ENCODE measurements at regions not wholly inside any gene's neighbourhood (a gene's known extent, or its start where the extent isn't known, plus 50 kb on each side); places are given as distances from the start of the nearest gene placed in this dataset.

- no peak for DNase-seq
These were observed 143.3 kb upstream of the ANKFN1 start for GRCh38 chr17:56009795-56010651.

DNA sequence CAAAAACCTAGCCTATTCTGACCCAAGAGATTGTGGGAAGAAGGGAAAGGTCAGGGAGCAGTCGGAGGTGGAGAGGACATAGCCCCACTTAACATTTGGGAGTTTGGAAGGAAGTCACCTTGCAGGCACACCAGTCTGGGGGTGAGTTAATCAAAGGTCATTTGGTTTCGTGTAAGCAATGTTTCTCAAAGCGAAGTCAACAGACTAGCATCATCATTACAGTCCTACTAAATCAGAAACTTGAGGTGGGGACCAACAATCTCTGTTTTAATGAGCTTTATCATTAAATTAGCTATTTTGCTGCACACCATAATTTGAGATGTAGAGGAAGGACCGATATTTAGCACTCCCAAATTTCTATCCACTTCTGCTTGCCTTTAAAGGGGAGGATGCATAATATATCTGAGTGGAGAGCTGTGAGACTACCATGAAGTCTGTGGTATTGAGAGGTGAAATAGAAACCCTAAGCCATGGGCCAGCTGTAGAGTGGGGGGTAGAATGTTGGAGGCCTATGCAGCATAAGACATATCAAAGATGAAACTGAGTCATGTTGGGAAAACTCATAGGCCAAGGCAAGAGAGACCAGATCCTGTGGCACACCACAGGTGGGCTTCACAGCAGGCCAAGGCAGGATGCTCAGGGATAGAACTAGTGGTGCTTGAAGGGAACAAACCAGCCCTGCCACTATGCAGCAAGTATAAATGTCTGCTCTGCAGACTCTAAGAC lies 141.7 kb upstream of the ANKFN1 start:
- DNase-seq: no peak

DNA sequence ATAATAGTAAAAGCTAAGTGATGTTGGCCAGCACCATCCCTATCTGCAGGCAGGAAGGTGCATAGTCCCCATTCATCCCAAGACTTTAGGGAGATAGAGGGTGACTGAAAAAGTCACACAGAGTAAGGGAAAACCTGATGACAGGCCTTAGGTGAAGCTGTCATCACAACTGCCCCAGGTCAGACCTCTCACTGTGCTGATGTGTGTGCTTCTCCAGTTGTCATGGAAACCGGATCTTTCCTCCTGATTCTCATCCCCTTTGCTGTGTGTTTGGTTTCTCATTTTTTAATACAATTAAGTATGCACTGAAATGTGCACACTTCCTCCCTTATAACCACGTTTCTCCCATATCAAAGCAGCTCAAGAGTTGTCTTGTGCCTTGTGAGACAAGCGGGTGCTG lies 135.1 kb upstream of the ANKFN1 start:
- DNase-seq: no peak

GRCh38 chr17:56020369-56020768 lies 132.9 kb upstream of the ANKFN1 start:
- DNase-seq: no peak

DNA sequence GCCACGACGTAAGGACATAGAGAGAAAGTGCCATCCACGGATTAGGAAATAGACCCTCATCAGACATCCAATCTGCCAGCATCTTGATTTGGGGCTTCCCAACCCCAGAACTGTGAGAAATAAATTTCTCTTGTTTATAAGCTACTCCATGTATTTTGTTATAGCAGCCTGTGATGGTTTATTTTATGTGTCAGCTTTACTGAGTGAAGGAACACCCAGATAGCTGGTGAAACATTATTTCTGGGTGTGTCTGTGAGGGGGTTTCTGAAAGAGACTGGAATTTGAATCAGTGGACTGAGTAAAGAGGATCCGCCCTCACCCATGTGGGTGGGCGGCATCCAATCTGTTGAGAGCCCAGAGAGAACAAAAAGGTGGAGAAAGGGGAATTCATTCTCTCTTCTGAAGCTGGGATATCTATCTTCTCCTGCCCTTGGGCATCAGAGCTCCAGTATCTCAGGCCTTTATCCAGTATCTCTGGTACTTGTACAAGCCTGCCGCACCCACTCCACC lies 131.5 kb upstream of the ANKFN1 start:
- no peak for DNase-seq

DNA sequence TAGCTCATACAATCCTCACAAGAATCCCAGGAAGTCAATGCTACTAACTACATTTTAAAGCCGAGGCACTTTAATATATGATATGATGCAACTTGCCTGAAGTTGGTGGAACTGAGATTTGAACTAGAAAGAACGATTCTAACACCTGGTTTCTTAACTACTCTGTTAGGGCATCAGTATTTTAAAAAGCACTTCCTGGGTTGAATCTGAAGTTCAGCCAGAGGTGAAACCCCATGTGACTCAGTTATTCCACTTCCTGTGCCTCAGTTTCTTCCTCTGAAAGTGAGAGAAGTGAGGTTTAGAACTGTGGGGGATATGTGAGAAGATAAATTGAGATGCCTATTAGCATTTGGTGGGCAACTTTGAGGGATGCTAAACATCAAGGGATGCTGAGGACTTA lies 129.4 kb upstream of the ANKFN1 start:
- DNase-seq: no peak

DNA sequence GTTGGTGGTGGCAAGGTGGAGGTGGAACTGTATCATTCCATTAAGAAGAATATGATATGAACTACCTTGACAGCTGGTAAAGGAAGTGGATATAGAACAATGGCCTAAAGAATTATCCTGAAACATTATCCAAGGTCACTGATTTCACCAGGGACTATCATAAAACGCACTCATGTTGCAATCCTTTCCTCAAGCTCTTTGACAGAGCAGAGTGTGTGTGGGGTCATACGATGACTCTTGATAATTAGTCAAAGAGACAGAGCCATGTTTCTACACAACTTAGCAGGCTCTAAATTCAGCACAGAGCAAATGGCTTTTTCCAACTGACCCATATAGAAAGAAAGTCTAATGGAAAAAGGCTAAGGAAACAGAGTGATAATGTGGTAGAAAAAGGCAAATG lies 126.4 kb upstream of the ANKFN1 start:
- no peak for DNase-seq

GRCh38 chr17:56028837-56029236 lies 124.4 kb upstream of the ANKFN1 start:
- no peak for DNase-seq

- DNase-seq: no peak
These were observed 123.2 kb upstream of the ANKFN1 start for GRCh38 chr17:56030009-56030624.

DNA sequence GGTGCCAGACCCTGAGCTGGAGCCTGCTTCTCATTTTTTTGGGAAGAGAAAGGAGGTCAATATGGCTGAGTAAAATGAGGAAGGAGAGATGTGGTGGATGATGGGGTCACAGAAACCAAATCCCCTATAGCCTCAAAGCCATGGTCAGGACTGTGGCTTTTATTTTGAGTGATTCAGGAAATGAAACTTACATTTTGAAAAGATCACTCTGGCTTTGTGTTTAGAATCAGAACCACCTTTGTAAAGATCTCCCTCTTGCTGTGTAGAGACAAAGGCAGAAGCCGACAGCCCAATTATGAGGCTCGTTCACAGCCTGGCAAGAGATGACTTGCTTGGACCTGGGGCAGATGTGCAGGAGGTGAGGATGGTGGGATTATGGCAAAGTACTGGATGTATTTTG lies 121.6 kb upstream of the ANKFN1 start:
- DNase-seq: no peak

DNA sequence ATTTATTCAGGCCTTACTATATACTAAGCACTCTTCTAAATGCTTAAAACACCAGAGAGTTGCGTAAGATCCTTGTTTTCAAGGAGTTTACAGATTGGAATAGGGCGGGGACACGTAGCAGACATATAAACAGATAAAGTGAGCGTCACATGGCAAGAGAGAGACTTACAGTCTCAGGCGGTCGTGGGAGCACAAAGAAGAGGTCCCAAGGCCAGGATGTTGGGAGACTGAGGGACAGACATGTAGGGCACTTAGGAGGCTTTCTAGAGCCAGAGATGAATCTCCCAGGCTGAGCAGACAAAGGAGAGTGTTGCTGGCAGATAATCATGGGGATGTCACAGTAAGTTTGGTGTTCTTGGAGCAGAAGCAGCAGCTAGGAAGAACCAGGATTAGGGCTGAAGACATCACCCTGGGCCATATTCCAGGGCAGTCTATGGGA lies 119.1 kb upstream of the ANKFN1 start:
- no peak for DNase-seq

DNA sequence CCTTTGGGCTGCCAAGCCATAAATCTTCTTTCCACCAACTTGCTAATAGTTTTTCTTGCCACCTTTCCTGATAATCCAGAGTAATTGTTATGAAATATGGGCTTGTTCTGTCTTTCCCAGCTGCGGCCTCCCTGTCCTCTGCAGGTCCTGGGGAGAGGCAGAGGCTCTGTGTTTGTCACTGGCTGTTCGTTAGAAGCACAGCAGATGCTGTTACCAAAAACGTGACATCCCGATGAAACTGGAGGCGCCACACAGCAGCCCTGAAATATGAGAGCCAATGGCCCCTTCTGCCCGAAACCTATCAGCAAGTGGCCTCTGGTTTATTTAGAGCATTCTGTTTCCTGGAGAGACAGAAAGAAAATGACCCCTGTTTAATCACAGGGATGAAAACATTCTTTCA lies 115.1 kb upstream of the ANKFN1 start:
- no peak for DNase-seq

DNA sequence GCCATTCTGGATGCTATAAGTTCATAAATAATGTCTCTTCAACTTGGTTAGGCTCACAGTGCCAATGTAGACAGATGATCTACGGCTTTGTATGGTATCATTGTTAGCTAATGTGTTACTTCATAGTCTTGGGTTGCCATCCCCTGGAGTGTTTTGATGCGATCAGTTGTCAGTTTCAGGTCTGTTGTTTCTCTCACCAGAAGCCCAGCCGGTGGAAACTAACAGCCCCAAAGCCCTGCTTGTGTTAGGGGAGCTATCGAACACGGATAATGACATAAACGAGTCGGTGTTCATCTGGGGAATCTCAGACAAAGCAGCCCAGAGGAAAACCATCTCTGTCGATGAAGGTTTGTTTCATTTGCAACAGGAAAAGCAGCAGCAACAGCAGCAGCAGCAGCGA lies 107.4 kb upstream of the ANKFN1 start:
- DNase-seq: no peak

DNA sequence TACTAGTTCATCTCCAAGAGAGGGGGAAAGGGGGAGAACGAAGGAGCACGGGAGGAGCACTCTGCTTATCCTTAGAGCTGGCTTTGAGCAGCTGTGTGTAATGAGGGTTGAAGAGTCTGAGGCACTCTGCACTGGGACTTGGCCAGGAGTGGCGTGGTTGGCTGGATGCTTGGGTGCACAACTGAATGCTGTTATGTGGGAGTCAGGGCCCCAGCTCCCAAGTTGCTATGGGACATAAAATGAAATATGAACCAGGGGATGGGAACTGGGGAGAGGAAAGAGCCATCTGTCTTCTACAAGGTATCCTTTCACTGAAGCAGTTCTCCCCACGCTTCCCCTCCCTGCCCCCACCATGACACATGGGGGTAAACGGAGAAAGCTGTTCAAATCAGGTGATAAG lies 105.9 kb upstream of the ANKFN1 start:
- no peak for DNase-seq

GRCh38 chr17:56057869-56058268 lies 95.4 kb upstream of the ANKFN1 start:
- no peak for DNase-seq

- DNase-seq: no peak
These were observed 88.8 kb upstream of the ANKFN1 start for GRCh38 chr17:56064506-56064905.

GRCh38 chr17:56074361-56074890 lies 78.8 kb upstream of the ANKFN1 start:
- no peak for DNase-seq

DNA sequence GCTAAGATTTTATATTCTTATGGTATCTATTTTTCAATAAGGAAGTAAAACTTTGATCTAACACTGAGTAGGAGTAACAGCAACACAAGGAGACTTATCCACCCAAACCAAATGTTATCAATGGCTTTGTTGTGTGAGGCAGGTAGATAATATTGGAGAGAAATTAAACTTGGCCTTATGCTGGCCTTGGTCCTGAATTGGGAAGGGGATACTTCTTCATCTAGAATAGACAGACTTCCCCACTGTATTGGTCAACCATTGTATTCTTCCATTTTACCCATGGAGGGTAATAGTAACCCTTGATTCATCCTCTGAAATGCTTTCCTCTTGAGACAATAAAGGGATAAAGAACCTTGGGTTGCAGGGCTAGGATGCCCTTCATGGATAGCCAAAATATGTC lies 76.3 kb upstream of the ANKFN1 start:
- no peak for DNase-seq

- no peak for DNase-seq
These were observed 69.8 kb upstream of the ANKFN1 start for GRCh38 chr17:56083475-56083874.

GRCh38 chr17:56085576-56086267 lies 67.6 kb upstream of the ANKFN1 start:
- DNase-seq: no peak

- DNase-seq: no peak
These were observed 66.1 kb upstream of the ANKFN1 start for GRCh38 chr17:56087199-56087598.

- no peak for DNase-seq
These were observed 57.1 kb upstream of the ANKFN1 start for GRCh38 chr17:56096026-56096810.

Measured in GF-D8 (cell line).